Keratinocyte (primary cell): ENCODE measurements at regions not wholly inside any gene's neighbourhood (a gene's known extent, or its start where the extent isn't known, plus 50 kb on each side); places are given as distances from the start of the nearest gene placed in this dataset.

Experiments used
- DNase-seq: peaks from one replicate; pipeline ENCODE4 v3.0.0-alpha.2; 2011; ENCODE audit warnings: low read depth, missing footprints, low spot score
- FAIRE-seq: peaks from 2 replicates; lab custom pipeline; 2011; peaks lifted over from hg19 to GRCh38; lab: Jason Lieb, UNC
- H2AFZ ChIP-seq: 2 replicates; pipeline ENCODE4 v1.6.0; 2012; ENCODE audit warnings: low read length, control low read depth, inconsistent platforms; ENCODE audit not compliant: control insufficient read depth
- H3K27ac ChIP-seq: 2 replicates; pipeline ENCODE4 v1.5.1; 2011; ENCODE audit warnings: low read length; ENCODE audit not compliant: control insufficient read depth, insufficient read depth
- H3K27me3 ChIP-seq: 3 replicates; pipeline ENCODE4 v1.6.0; 2011; ENCODE audit warnings: low read length; ENCODE audit not compliant: control insufficient read depth, insufficient read depth; ENCODE audit errors: extremely low read depth
- H3K36me3 ChIP-seq, 2 experiments: 2 replicates in 1 of 2; 3 replicates in 1 of 2; pipeline ENCODE4 v1.5.1; 2011; ENCODE audit warnings: low read length in 2 of 2, mild to moderate bottlenecking in 1 of 2; ENCODE audit not compliant: control insufficient read depth in 2 of 2, insufficient read depth in 2 of 2; ENCODE audit errors: extremely low read depth in 1 of 2
- H3K4me1 ChIP-seq: 3 replicates; pipeline ENCODE4 v1.5.1; 2011; ENCODE audit warnings: low read length; ENCODE audit not compliant: control insufficient read depth, insufficient read depth; ENCODE audit errors: extremely low read depth
- H3K4me2 ChIP-seq: 3 replicates; pipeline ENCODE4 v1.6.0; 2011; ENCODE audit warnings: low read depth, low read length; ENCODE audit not compliant: control insufficient read depth, insufficient read depth; ENCODE audit errors: extremely low read depth
- H3K4me3 ChIP-seq, 3 experiments: fragments of 200-600 bp in 1 of 3; sonication (generic) in 1 of 3; 2 replicates in 2 of 3; 3 replicates in 1 of 3; pipeline ENCODE4 v1.5.1; 2011 to 2016; ENCODE audit warnings: low read length in 3 of 3, mild to moderate bottlenecking in 3 of 3, control low read depth in 2 of 3, inconsistent platforms in 1 of 3, low read depth in 1 of 3, mixed read lengths in 1 of 3, mixed run types in 1 of 3, moderate library complexity in 1 of 3; ENCODE audit not compliant: control insufficient read depth in 2 of 3, insufficient read depth in 2 of 3; ENCODE audit errors: extremely low read depth in 1 of 3
- H3K79me2 ChIP-seq: 2 replicates; pipeline ENCODE4 v1.6.0; 2012; ENCODE audit warnings: low read length; ENCODE audit not compliant: control insufficient read depth, insufficient read depth
- H3K9ac ChIP-seq: 3 replicates; pipeline ENCODE4 v1.6.0; 2011; ENCODE audit warnings: low read length; ENCODE audit not compliant: control insufficient read depth, insufficient read depth; ENCODE audit errors: extremely low read depth
- H3K9me1 ChIP-seq: 3 replicates; pipeline ENCODE4 v1.6.0; 2011; ENCODE audit warnings: low read length; ENCODE audit not compliant: control insufficient read depth, insufficient read depth; ENCODE audit errors: extremely low read depth
- H3K9me3 ChIP-seq: 2 replicates; pipeline ENCODE4 v1.5.1; 2012; ENCODE audit warnings: low read depth, low read length; ENCODE audit not compliant: control insufficient read depth
- H4K20me1 ChIP-seq: 3 replicates; pipeline ENCODE4 v1.6.0; 2011; ENCODE audit warnings: low read length; ENCODE audit not compliant: control insufficient read depth, insufficient read depth; ENCODE audit errors: extremely low read depth
- EZH2 ChIP-seq: IDR thresholded peaks from one replicate; pipeline ENCODE4 v1.6.1; 2012; ENCODE audit warnings: inconsistent platforms, mild to moderate bottlenecking, low read length, moderate library complexity
- dilution Hi-C: fragments of 300-500 bp; cut with MboI; formaldehyde crosslinking; loops from one replicate; pipeline ENCODE4 v1.7.0; 2020; ENCODE audit warnings: low sequenced_read_pairs; ENCODE audit not compliant: extremely low pct_ligation_motif_present
- TF ChIP-seq, protein P1 (sequence below), 3 experiments: IDR thresholded peaks in 1 of 3; conservative IDR thresholded peaks in 1 of 3; optimal IDR thresholded peaks in 1 of 3; 2 replicates in 2 of 3; 3 replicates in 1 of 3; pipeline versions ENCODE3 to v1.5.1; 2011; ENCODE audit warnings: low read length in 3 of 3, mild to moderate bottlenecking in 3 of 3, moderate library complexity in 2 of 3, control low read depth in 1 of 3, inconsistent platforms in 1 of 3; ENCODE audit not compliant: insufficient read depth in 2 of 3; ENCODE audit errors: extremely low read depth in 1 of 3

DNA sequence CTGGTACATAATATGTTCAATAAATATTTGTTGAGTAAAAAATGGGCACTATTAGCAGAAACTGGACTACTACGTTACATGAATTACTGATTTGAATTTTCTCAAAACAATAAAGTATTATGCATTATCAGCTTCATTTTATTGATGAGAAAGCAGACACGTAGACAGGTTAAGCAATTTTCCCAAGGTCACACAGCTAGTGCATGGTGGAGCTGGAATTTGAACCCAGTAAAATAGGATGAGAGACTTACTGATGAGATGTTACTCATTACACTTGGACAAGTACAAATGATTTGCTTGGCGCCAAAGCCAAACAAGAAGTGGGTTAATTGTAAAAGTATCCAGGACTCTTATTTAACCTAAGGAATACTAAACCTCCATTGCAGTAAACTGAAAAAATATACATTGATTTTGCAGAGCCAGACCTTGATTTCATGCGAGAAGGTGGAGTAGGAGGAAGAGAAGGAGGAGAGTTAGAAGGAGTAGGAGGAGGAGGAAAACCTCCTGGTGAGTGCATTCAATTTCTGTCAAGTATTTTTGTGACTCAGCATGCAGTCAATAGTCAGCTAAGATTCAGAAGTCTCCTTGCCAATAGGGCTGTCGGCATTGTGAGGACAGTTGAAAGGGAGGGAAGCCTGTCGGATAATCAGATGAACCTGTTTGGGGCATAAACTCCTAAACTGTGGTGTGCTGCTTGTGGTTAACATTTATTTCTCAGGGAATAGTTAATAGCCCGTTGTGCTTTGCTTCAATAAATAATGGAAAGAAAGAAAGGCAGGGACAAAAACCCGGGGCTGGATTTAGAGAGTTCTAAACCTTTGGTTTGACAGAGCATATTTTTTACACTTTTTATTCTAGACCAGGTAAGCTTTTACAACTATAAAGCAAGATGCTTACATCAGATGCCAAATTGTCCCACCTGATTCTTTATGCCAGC is 77.0 kb upstream of the TACR1 start:
- Histone ChIP-seq H3K27me3 (no peaks in the 10 kb centered on the region), H4K20me1 (no peaks in the 10 kb centered on the region), H3K27ac (no peak overlapping the region), H3K4me2 (peak overlapping the region; percentile 61), H3K4me3 (peak overlapping the region in 1 of 3 experiments; percentile 12), H3K4me1 (peaks cover 17% of the 10 kb centered on the region), H3K79me2 (no peaks in the 10 kb centered on the region), H3K9ac (no peak overlapping the region), H3K9me3 (no peaks in the 10 kb centered on the region), H2AFZ (no peak overlapping the region), H3K36me3 (no peaks in the 10 kb centered on the region), H3K9me1 (peaks cover 2% of the 10 kb centered on the region)
- peak; percentile 96 for FAIRE-seq
- peak; percentile 7 for DNase-seq
- TF ChIP-seq EZH2, result no peak
- TF ChIP-seq, protein P1, sequence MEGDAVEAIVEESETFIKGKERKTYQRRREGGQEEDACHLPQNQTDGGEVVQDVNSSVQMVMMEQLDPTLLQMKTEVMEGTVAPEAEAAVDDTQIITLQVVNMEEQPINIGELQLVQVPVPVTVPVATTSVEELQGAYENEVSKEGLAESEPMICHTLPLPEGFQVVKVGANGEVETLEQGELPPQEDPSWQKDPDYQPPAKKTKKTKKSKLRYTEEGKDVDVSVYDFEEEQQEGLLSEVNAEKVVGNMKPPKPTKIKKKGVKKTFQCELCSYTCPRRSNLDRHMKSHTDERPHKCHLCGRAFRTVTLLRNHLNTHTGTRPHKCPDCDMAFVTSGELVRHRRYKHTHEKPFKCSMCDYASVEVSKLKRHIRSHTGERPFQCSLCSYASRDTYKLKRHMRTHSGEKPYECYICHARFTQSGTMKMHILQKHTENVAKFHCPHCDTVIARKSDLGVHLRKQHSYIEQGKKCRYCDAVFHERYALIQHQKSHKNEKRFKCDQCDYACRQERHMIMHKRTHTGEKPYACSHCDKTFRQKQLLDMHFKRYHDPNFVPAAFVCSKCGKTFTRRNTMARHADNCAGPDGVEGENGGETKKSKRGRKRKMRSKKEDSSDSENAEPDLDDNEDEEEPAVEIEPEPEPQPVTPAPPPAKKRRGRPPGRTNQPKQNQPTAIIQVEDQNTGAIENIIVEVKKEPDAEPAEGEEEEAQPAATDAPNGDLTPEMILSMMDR (optimal IDR thresholded peaks at IDR 0.05 in 1 of 3, IDR thresholded peaks at IDR 0.05 in 1 of 3, conservative IDR thresholded peaks at IDR 0.05 in 1 of 3; ENCODE audit: extremely low read depth in 1 of 3, insufficient read depth in 2 of 3, low read length in 3 of 3), result no peak
- dilution Hi-C loops, result no loop called here

- DNase-seq, result no peak
- H3K79me2 ChIP-seq, result no peaks in the 10 kb centered on the region
- no peak overlapping the region for H3K27ac ChIP-seq
- H3K36me3 ChIP-seq, result no peaks in the 10 kb centered on the region
- TF ChIP-seq EZH2, result no peak
- TF ChIP-seq, protein P1 (optimal IDR thresholded peaks at IDR 0.05 in 1 of 3, IDR thresholded peaks at IDR 0.05 in 1 of 3, conservative IDR thresholded peaks at IDR 0.05 in 1 of 3; ENCODE audit: extremely low read depth in 1 of 3, insufficient read depth in 2 of 3, low read length in 3 of 3), result no peak
- no peak for FAIRE-seq
- H3K9me1 ChIP-seq, result peaks cover 2% of the 10 kb centered on the region
- no peak overlapping the region for H3K9ac ChIP-seq
- dilution Hi-C loops, result no loop called here
- H3K4me3 ChIP-seq, result no peak overlapping the region
- H4K20me1 ChIP-seq, result no peaks in the 10 kb centered on the region
- no peak overlapping the region for H2AFZ ChIP-seq
- no peak overlapping the region for H3K4me2 ChIP-seq
- no peaks in the 10 kb centered on the region for H3K9me3 ChIP-seq
- no peaks in the 10 kb centered on the region for H3K27me3 ChIP-seq
- peaks cover 17% of the 10 kb centered on the region for H3K4me1 ChIP-seq
Observed at GRCh38 chr2:75274936-75275335, 75.6 kb upstream of the TACR1 start.
